HG03442 (cell line): ENCODE measurements at regions not wholly inside any gene's neighbourhood (a gene's known extent, or its start where the extent isn't known, plus 50 kb on each side); places are given as distances from the start of the nearest gene placed in this dataset.
A peak's percentile ranks its signal among the peaks of the same experiment; 100 is the strongest.

Source experiments
- ATAC-seq: cut with Tn5 transposase; IDR thresholded peaks from one replicate; pipeline ENCODE4 v1.9.1; 2021; ENCODE audit warnings: mild to moderate bottlenecking, moderate library complexity; ENCODE audit not compliant: unreplicated experiment

DNA sequence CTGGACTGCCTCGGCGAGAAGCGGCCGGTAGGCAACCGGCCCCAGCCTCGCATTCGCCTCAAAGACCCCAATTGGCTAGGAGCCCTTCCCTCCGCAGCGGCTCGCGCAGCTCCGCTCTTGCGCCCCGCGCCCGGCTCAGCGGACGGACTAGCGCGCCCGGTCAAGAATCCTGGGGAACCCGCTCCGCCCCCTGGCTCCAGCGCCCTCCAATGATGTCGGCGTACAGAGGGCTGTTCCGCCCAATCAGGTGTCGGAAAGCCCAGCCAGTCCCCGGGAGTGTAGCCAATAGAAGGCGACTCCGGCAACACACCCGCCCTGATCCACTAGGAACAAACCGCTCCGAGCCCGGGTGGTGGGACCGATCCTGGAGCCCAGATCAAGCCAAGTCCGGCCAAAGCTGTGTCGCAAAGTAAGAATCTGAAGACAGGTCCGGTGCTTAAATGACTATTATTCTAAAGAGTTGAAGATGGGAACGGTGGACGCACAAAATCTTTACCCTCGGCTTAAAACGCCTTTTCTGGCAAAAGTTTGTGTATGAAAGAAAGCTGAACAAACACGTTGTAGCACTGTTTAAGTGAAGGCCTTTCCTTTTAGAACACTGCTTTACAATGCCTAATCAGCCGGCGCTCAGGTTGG, 132.2 kb downstream of the OGFRL1 start:
- ATAC-seq: peak; percentile 96

DNA sequence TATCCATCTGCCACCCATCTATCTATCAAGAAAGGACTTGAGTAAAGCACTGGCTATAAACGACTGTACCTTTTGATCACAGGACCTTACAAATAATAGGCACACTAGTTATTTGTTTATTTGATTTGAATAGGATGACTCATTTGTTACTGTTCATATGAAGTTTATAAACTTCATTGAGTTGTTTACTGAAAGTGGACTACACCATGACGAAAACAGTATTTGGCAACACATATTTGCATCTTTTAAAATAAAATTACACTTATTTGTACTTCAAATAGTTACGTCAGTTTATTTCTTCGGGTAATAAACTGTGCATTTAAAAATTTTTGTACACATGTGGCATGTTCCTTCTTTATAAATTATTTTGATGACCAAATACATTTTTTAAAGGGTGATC, 133.0 kb downstream of the OGFRL1 start:
- ATAC-seq: no peak

DNA sequence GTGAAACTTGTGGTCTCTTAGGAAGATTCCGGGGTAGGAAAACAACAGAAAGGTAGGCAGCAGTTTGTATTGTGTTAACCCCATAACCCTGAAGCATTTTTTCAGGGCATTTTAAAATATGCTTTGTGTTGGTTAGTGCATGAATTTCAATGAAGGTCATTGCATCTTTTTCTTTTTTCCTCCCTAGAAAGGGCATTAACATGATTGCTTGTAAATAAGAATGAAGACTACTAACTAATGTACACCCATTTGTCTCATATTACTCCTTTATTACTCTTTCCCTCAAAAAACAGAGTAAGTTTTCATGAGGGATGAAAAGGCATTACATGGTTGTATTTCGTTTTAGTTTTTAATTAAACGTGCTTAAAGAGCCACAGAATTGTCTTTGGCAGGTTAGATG, 141.4 kb downstream of the OGFRL1 start:
- no peak for ATAC-seq

DNA sequence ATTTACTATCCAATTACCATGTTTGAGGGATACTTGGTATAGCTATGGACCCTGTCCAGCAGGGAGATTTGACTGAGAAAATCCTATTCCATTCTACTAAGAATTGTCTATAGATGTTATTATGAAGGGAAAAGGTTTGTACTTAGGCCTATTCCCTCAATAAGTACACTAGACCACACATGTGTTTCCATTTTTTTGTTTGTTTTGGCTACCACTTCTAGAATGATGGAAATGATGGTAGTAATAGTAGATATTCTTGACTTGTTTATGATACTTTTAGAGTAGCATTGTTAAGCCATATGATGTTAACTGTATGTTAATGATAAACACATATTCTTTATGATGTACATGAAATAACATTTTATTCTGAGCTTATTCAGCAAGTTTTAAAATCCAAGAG, 144.8 kb downstream of the OGFRL1 start:
- ATAC-seq: no peak

DNA sequence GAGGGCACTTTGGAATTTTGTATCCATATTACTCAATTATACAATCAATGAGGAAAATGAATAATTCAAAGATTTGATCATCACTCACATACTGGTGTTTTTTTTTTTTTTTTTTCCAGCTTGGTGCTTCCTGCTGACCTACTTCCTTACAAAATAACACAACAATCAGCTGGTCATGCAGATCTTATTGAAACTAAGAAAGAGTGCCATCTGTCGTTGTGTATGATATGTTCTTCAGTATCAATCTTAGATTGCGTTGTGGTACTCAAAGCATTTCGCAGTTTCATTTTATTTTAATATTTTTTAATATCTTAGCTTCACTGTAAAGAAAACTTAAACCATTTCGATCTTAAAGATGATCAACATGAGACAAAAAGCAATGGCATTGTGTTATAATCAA, 155.6 kb downstream of the OGFRL1 start:
- ATAC-seq: no peak

DNA sequence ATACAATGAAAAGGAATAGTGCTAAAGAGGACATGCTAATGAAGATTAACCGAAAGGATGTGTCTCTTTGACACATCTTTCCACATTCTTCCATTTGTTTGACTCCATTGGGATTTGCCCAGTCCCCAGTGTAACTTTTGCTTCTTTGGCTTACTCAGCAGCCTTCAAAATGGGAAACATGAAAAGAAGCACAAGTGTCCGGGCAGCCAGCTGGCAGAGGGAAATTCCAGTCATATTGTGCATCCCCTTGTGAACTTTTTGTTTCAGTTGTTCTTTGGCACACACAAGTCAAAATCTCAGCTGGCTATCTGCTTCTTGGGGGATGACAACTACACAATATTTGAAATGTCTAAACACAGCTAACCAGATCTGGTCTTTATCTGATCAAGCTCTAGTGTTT, 157.4 kb downstream of the OGFRL1 start:
- ATAC-seq: peak; percentile 46

DNA sequence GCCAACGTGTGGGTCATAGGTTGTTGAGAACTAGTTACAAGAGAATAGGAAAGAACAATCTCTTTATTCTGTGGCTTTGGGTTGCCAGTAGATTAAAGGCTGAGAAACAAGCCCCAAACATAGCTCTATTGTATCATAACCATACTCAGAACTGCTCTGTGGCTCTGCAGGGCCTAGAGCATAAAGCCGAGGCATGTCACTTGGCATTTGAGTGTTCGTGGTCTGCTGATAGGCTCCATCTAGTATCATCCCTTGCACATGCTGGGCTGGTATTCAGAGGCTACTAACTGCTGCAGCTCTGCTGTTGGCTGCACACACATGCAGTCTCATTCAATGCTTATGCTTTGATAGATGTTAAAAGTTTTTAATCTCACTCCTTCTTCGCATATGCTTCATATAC, 157.9 kb downstream of the OGFRL1 start:
- peak; percentile 66 for ATAC-seq

DNA sequence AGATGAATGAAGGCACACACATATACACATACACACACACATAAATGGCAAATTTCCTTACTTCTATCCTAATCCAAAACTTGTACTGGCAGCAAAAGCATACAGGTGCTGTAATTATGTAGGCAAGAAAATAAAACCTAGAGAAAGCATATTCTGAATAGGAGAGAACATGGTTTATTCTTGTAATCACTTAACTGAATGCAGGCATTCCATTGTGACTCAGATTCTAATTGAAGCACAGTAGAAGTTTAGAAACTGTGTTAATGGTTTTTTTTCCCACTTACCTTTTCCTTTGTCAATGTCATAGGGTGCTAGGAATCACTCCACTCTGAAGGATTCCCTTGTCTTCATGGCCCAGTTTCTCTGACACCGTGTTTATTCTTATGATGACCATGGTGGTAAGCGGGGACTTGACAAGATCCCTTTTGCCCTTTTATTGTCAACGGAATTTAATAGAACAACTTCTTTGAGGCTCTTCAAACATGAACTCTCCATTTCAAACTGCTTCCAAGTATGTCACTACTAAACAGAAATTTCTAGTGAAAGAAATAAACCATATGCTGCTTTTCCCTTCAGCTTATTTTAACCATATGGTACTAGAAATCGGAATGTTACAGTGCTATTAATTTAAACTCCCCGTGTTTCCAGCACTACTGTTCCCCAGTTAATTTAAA, 164.2 kb downstream of the OGFRL1 start:
- ATAC-seq: no peak

DNA sequence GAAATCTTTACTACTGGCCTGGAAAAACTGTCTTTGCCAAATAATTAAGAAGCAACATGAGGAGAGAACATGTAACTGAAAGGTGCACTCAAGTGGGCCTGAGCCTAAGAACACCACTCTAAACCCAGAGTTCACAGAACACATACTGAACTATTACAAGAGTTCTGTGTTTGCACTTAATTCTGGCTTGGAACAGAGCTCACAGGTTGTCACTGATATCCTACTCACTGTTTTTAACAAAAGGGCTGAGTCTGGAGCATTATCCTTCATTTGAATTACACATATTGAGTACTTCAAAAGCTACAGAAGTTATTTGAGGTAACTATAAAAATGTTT, 164.7 kb downstream of the OGFRL1 start:
- ATAC-seq: no peak

DNA sequence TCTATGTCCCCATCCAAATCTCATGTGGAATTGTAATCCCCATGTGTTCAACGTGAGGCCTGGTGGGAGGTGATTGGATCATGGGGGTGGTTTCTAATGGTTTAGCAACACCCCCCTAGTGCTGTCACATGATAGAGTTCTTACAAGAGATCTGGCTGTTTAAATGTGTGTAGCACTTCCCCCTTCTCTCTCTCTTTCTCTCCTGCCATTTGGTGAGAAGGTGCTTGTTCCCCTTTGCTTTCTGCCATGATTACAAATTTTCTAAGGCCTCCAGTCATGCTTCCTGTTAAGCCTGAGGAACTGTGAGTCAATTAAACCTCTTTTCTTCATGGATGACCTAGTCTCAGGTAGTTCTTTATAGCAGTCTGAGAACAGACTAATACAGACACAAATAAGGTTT, 165.4 kb downstream of the OGFRL1 start:
- ATAC-seq: no peak

DNA sequence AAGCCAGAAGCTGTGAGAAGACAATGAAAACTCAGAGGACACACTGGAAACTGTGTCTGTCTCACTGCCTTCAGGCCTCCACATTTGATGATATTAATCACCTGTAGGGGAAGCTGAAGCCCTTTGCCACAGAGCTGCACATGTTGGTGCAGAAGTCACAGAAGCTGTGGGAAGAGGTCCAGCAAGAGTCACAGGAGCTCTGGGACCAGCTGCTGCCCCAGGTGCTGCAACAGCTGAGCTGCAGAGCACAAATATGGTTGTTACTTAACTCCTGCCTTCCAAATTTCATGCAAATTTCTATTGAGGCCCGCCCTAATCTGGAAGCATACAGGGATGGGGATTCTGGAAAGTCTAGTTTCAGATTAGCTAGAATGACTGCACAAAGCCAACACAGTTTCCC, 169.3 kb downstream of the OGFRL1 start:
- no peak for ATAC-seq

DNA sequence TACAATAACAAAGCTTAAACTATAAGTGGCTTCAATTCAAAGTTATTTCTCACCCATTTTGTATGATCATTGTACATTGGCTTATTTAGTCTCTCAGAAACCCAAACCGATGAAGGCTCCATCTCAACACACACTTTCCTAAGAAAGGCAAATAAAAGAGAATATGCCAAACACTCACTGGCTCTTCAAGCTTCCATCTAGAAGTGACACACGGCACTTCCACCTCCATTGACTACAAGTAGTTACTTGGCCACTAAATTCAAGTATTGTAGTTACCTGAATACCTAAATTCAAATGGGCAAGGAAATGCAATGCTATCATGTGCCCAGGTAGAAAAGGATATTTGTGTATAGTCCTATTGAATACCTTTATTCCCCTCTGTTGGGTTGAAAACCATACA, 170.6 kb downstream of the OGFRL1 start:
- no peak for ATAC-seq

DNA sequence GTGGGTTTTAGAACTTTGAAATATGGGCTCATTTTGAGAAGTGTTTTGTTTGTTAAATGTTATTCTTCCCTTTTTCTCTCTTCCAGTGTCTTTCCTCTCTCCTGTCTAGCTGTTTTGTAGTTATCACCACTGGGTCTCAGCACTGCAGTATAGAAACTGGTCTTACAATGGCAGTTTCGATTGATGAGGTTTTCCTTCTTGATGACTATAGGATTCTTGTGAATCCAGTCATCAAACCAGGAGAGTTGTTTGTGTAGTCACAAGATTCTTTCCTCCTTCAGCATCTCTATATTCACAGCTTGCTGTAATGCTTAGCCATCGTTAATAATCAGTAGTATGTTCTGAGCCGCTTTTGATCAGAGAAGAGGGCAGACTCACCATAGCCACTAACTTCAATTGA, 172.3 kb downstream of the OGFRL1 start:
- no peak for ATAC-seq

DNA sequence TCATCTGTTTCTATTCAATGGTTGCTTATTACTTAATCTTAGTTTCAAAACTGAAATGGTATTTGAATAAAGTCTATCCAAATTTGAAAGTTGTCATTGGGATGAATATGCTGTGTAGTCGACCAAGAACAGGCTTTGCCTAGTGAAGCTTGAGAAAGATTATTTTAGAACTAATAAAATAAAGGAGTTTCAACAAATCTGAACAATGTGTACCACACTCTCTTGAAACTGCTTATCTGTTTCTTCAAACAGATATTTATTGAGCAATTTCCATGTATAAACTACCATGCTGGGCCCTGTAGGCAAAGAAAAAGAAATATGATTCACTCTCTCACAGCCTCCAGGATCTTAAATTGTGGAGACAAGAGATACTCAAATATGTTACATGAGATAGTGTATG, 174.4 kb downstream of the OGFRL1 start:
- no peak for ATAC-seq

DNA sequence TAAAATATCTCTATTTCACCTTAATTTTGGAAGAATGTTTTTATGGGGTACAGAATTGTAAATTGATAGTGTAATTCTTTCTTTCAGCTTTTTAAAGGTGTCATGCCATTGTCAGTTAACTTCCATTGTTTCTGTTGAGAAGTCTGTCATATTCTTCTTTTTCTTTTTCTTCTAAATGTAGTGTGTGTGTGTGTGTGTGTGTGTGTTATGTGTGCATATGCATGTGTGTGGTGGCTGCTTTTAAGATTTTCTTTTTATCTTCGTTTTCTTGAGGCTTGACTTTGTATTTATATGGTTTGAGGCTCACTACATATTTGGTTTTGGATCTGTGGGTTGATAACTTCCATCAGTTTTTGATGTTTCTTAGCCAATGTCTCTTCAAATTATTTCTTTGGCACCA, 176.5 kb downstream of the OGFRL1 start:
- ATAC-seq: no peak

DNA sequence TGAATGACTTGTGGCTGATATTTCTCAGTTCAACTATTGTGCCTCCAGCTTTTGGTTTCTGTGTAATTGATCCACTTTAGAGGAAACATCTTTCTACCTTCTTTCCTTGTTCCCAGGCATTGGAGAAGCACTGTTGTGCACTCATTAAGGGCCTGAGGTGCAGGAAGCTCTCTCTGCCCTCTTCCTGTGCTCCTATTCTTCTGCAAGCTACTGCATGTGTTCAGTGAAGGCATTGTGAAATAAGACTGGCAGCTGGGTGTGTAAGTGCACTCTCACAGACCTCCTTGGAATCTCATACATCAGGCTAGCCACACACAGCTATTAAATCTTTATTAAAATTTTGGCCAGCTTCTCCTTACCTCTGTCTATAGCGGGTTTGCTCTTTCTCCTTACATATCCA, 177.8 kb downstream of the OGFRL1 start:
- ATAC-seq: no peak

DNA sequence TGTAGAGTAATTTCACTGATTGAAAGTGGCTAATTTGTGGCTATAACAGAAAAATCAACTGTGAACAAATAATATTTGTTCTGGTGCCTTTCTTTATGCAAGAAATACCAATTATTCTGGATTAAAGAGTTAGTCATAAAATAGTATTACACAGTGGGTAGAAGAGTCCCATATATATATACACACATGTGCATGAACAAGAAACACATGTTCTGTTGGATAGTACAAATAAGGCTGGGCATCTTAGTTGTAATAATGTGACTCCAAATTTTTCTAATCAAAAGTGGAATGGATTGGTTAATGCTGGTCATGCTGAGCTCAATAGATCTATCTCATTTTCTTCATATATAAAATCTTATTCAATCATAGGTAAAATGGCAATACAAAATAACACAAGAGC, 179.4 kb downstream of the OGFRL1 start:
- ATAC-seq: no peak

DNA sequence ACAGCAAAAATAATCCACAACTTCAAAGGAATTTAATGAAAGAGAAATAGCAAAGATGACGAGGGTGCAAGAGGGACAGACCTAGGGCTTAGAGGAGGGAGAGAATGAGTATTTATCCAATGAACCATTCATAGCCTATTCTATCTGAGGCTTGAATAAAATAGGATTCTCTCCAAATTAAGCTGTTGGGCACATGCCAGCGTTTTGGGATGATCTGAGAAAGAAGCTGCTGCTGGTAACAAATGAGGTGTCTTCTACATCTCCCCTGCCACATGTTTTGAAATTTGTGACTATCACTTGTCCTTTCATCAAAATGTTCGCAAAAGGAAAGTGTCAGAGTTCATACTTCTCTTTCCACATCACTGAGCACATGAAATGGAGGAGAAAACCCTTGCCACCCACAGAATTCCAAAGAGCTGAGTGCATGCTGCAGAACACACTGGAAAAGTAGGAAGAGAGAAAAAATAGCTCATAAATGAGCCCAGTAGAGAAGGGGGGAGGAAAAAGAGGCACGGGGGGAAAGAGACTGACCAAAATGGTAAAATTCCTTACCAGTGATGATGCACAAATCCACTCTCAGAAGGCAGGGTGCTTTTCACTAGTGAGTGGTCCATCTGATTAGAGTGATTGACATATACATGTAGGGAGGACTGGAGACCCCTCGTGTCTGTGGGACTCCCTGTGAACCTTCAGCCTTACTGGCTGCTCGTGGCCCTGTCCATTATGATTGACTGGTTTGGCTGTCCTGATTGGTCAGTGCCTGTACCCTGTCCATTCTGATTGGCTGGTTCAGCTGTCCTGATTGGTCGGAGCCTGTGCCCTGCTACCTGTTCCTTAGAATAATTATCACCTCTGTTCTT, 180.5 kb downstream of the OGFRL1 start:
- ATAC-seq: no peak

DNA sequence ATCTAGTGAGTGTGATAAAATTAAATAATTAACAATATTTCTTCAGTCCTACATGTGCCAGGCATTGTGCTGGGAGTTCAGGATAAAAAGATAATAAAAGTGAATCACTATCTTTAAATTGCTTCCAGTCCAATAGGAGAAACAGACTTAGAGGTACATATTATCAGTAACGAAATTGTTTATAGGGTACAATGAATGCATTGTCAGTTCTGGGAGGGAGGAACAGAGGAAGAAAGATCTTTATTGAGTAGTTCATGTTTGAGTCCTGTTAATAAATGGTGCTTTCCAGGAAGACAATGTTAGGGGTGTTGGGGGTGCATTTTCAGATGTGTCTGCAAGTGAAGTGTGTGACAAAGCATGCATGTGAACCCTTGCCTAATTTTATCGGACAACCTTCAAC, 183.1 kb downstream of the OGFRL1 start:
- no peak for ATAC-seq

DNA sequence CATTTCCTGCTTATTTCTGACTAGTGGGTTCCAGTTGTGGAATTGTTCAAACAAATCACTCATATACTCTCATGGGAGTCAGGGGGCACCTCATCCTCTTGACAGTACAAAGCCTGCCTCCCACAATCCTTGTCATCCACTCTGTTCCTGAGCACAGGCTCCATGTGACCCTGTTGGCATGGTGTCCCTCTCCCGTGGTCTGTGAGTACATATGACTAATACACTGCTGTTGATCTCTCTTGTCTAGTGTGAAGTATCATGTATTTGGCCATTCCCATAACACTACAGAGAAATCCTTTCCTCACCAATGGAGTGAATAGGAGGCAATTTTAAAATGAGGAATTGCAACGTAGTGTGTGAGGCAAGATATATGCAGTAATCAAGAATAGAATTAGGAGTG, 185.3 kb downstream of the OGFRL1 start:
- ATAC-seq: no peak

DNA sequence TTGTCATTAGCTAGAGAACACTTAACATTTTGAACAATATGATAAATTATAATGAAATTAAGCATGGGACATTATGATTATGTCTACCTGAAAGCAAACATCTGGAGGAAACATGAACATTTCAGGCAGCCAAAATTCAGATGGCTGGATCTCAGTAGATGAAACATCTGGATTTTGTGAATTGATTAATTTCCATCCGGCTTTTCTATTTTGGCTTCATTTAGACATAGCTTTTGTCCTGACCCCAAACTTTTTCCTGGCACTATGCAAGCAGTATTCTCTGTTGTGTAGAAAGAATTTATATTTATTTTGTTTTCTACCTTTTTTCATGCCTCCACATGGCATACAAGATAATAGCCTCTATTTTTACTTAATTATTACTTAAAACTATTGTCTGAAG, 186.3 kb downstream of the OGFRL1 start:
- ATAC-seq: no peak

DNA sequence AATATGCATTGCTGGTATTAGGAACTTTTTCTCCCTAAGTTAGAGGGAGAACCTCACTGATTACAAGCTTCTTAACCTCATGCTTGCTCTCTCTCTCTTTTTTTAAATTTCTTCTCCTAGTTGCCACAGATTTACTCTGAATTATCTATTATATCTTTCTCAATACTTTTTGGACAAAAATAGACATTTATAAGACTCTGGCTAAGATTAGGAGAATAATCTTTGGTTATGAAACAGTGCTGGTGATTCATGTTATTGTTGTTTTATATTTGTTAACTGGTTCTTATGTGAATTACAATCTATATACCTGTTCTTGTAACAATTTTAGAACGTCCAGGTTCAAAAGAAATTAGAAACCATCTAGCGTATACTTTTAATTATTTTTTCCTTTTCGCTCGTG, 187.8 kb downstream of the OGFRL1 start:
- ATAC-seq: no peak
